ENCODE measurements at regions not wholly inside any gene's neighbourhood (a gene's known extent, or its start where the extent isn't known, plus 50 kb on each side); places are given as distances from the start of the nearest gene placed in this dataset.

GRCh38 chr2:187037310-187037709 lies 188.3 kb upstream of the ZSWIM2 start:
- TF ChIP-seq, protein P1, sequence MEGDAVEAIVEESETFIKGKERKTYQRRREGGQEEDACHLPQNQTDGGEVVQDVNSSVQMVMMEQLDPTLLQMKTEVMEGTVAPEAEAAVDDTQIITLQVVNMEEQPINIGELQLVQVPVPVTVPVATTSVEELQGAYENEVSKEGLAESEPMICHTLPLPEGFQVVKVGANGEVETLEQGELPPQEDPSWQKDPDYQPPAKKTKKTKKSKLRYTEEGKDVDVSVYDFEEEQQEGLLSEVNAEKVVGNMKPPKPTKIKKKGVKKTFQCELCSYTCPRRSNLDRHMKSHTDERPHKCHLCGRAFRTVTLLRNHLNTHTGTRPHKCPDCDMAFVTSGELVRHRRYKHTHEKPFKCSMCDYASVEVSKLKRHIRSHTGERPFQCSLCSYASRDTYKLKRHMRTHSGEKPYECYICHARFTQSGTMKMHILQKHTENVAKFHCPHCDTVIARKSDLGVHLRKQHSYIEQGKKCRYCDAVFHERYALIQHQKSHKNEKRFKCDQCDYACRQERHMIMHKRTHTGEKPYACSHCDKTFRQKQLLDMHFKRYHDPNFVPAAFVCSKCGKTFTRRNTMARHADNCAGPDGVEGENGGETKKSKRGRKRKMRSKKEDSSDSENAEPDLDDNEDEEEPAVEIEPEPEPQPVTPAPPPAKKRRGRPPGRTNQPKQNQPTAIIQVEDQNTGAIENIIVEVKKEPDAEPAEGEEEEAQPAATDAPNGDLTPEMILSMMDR (IDR thresholded peaks at IDR 0.05): no peak
- no peak for TF ChIP-seq POLR2AphosphoS5 (IDR thresholded peaks at IDR 0.05)
- TF ChIP-seq POLR2A (IDR thresholded peaks at IDR 0.05): no peak
- no peak for TF ChIP-seq EP300 (IDR thresholded peaks at IDR 0.05)

All from gastroesophageal sphincter (tissue), 3 donors.